Upper lobe of left lung (tissue), 6 donors: ENCODE measurements at regions not wholly inside any gene's neighbourhood (a gene's known extent, or its start where the extent isn't known, plus 50 kb on each side); places are given as distances from the start of the nearest gene placed in this dataset.

Source experiments
- ATAC-seq, 2 donors: fragments of 200-7000 bp; cut with Tn5 transposase; one replicate each; pipeline ENCODE4 v1.9.1; 2022; ENCODE audit warnings: mild to moderate bottlenecking in 2 of 2, moderate library complexity in 2 of 2; ENCODE audit not compliant: low FRiP score in 2 of 2
- DNase-seq, 2 donors: peaks; one replicate each; pipeline ENCODE4 v3.0.0-alpha.2; 2019 to 2020
- H3K27ac ChIP-seq, 4 donors: fragments of 200-600 bp; sonication (generic); one replicate each; pipeline ENCODE4 v1.5.1; 2016 to 2019
- H3K27me3 ChIP-seq, 4 donors: fragments of 200-600 bp; sonication (generic); one replicate each; pipeline ENCODE4 v1.5.1; 2017 to 2019
- H3K36me3 ChIP-seq, 4 donors: fragments of 200-600 bp; sonication (generic); one replicate each; pipeline ENCODE4 v1.5.1; 2016 to 2019
- H3K4me1 ChIP-seq, 4 donors: fragments of 200-600 bp; sonication (generic); one replicate each; pipeline ENCODE4 v1.5.1; 2018 to 2019
- H3K4me3 ChIP-seq, 4 donors: fragments of 200-600 bp; sonication (generic); one replicate each; pipeline ENCODE4 v1.5.1; 2017 to 2019; ENCODE audit warnings: mild to moderate bottlenecking in 2 of 4, moderate library complexity in 1 of 4
- H3K9me3 ChIP-seq, 4 donors: fragments of 200-600 bp; sonication (generic); one replicate each; pipeline ENCODE4 v1.5.1; 2018 to 2019
- CTCF ChIP-seq, 6 experiments: fragments of 450-650 bp in 4 of 6; fragments of 200-600 bp in 2 of 6; sonication (generic) in 2 of 6; IDR thresholded peaks; one replicate each; pipeline ENCODE4 v1.5.1; 2016 to 2019; ENCODE audit warnings: antibody characterized with exemption in 6 of 6
- EP300 ChIP-seq, 4 donors: sonication (generic); formaldehyde crosslinking; IDR thresholded peaks; one replicate each; pipeline ENCODE4 v1.5.1; 2017; ENCODE audit warnings: antibody characterized with exemption in 4 of 4, control low read depth in 2 of 4
- POLR2A ChIP-seq, 4 donors: fragments of 450-650 bp; IDR thresholded peaks; one replicate each; pipeline ENCODE4 v1.5.1; 2016 to 2017; ENCODE audit warnings: antibody characterized with exemption in 4 of 4, mild to moderate bottlenecking in 2 of 4
- POLR2AphosphoS5 ChIP-seq, 2 donors: sonication (generic); formaldehyde crosslinking; IDR thresholded peaks; one replicate each; pipeline ENCODE4 v1.5.1; 2017; ENCODE audit warnings: antibody characterized with exemption in 2 of 2
- WGBS, 2 donors: methylation state at CpG; one replicate each; pipeline ENCODE4 v1.1.5; 2017 to 2018; 5-methylcytosine and 5-hydroxymethylcytosine counted together
- donor health status: DM: no; HTN: no; CAD: no; lungs with moderate emphysema.
- donor health status: DM: no; HTN: yes; CAD: no; lungs with severe emphysema.

- Histone ChIP-seq H3K27me3 (no peaks in the 10 kb centered on the region), H3K9me3 (no peaks in the 10 kb centered on the region), H3K4me1 (no peaks in the 10 kb centered on the region), H3K36me3 (no peaks in the 10 kb centered on the region), H3K27ac (no peak overlapping the region), H3K4me3 (no peak overlapping the region)
- DNase-seq = no peak
- no peak for ATAC-seq
- TF ChIP-seq CTCF (IDR thresholded peaks at IDR 0.05) = no peak
- TF ChIP-seq POLR2A (IDR thresholded peaks at IDR 0.05) = no peak
- TF ChIP-seq EP300 (IDR thresholded peaks at IDR 0.05) = no peak
- no peak for TF ChIP-seq POLR2AphosphoS5 (IDR thresholded peaks at IDR 0.05)
Measured at GRCh38 chr21:16983420-16983819, 529.4 kb upstream of the CXADR start.

DNA sequence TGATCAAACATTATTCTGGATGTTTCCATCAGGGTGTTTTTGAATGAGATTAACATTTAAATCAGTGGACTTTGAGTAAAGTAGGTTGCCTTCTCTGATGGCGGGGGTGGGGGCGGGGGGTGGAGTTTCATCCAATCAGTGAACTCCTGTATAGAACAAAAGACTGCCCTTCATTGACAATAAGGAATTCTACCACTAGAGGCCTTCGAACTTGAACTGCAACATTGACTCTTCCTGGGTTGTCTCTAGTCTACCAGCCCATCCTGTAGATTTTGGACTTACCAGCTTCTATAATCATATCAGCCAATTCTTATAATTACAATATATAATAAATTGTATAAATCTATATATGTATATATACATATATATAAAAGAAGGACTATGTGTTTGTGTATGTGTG lies 520.4 kb upstream of the CXADR start:
- 80 to 92% methylated on average over 3 of the region's 3 CpGs for WGBS, 2 donors
- DNase-seq (no peak), ATAC-seq (no peak)
- no peak overlapping the region for H3K27ac ChIP-seq
- no peaks in the 10 kb centered on the region for H3K9me3 ChIP-seq
- no peak overlapping the region for H3K4me3 ChIP-seq
- H3K36me3 ChIP-seq = no peaks in the 10 kb centered on the region
- H3K4me1 ChIP-seq = no peaks in the 10 kb centered on the region
- TF ChIP-seq CTCF (IDR thresholded peaks at IDR 0.05) (no peak), POLR2A (IDR thresholded peaks at IDR 0.05) (no peak), POLR2AphosphoS5 (IDR thresholded peaks at IDR 0.05) (no peak), EP300 (IDR thresholded peaks at IDR 0.05) (no peak)
- no peaks in the 10 kb centered on the region for H3K27me3 ChIP-seq

DNA sequence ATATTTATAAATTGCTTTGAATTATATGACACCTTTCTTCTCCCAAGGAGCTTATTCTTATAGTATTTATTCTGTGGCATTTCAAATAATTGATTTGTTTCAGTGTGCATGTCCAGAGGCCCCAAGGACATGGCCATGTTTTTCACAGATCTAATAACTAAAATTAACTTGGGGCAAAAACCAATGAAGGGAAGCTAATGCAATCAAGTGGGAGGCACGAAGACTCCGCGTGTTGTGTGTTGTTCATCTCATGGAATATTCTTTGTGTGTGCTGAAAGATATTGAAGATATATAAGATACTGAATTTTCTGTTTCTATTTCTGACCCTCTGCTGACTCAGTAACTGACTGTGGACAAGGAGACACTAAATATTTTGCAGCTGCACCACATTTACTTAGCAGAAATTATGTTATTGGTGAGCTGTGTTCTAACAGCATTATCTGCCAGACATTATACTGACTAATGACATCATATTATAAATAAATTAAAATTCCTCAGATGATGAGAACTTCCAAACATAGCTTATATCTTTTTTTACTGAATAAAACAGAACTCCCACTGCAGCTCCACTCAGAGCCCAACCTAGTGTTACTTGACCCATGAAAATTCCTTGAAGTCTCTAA lies 519.3 kb upstream of the CXADR start:
- Histone ChIP-seq H3K36me3 (no peaks in the 10 kb centered on the region), H3K9me3 (no peaks in the 10 kb centered on the region), H3K27me3 (no peaks in the 10 kb centered on the region), H3K27ac (no peak overlapping the region), H3K4me3 (no peak overlapping the region), H3K4me1 (no peaks in the 10 kb centered on the region)
- no peak for ATAC-seq
- TF ChIP-seq POLR2AphosphoS5 (IDR thresholded peaks at IDR 0.05) (no peak), EP300 (IDR thresholded peaks at IDR 0.05) (no peak), POLR2A (IDR thresholded peaks at IDR 0.05) (no peak), CTCF (IDR thresholded peaks at IDR 0.05) (no peak)
- no peak for DNase-seq
- 84 to 86% methylated on average over 3 of the region's 3 CpGs for WGBS, 2 donors

GRCh38 chr21:17002594-17003257 lies 510.1 kb upstream of the CXADR start:
- Histone ChIP-seq H3K27ac (no peak overlapping the region), H3K36me3 (no peaks in the 10 kb centered on the region), H3K9me3 (no peaks in the 10 kb centered on the region), H3K27me3 (no peaks in the 10 kb centered on the region), H3K4me3 (no peak overlapping the region), H3K4me1 (no peaks in the 10 kb centered on the region)
- 80 to 88% methylated on average over 4 of the region's 4 CpGs for WGBS, 2 donors
- DNase-seq (no peak), ATAC-seq (no peak)
- TF ChIP-seq POLR2AphosphoS5 (IDR thresholded peaks at IDR 0.05) (no peak), CTCF (IDR thresholded peaks at IDR 0.05) (no peak), EP300 (IDR thresholded peaks at IDR 0.05) (no peak), POLR2A (IDR thresholded peaks at IDR 0.05) (no peak)

DNA sequence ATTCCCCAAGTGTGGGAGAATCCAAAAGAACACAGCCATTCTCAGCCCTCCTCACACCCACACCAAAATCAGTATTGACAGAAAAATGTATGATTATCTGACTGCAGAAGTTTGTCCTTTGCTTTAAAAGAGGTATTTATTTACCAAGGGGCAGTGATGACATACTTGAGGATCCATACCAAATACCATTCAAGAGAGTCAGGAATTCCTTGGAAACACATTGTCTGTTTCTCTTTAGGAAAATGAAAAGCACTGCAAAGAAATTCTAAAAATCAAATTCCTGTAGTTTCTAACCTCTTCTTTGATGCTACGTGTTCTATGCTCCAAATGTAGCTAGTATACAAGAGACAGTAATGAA lies 509.6 kb upstream of the CXADR start:
- no peaks in the 10 kb centered on the region for H3K36me3 ChIP-seq
- H3K27ac ChIP-seq = no peak overlapping the region
- WGBS, 2 donors = 72 to 74% methylated on average over 1 of the region's 1 CpG
- no peaks in the 10 kb centered on the region for H3K9me3 ChIP-seq
- no peak overlapping the region for H3K4me3 ChIP-seq
- no peaks in the 10 kb centered on the region for H3K4me1 ChIP-seq
- DNase-seq (no peak), ATAC-seq (no peak)
- no peaks in the 10 kb centered on the region for H3K27me3 ChIP-seq
- no peak for TF ChIP-seq POLR2AphosphoS5 (IDR thresholded peaks at IDR 0.05)
- no peak for TF ChIP-seq POLR2A (IDR thresholded peaks at IDR 0.05)
- TF ChIP-seq CTCF (IDR thresholded peaks at IDR 0.05) = no peak
- no peak for TF ChIP-seq EP300 (IDR thresholded peaks at IDR 0.05)
